ENCODE measurements at regions not wholly inside any gene's neighbourhood (a gene's known extent, or its start where the extent isn't known, plus 50 kb on each side); places are given as distances from the start of the nearest gene placed in this dataset.

GRCh38 chr4:187020676-187021075 lies 297.0 kb upstream of the FAT1 start:
- Histone ChIP-seq H3K27ac (ENCODE audit: insufficient read depth, low read length) (no peak overlapping the region), H2AK5ac (ENCODE audit: low read depth, low read length) (no peak overlapping the region), H2AK9ac (replicated peaks; ENCODE audit: low read depth, low read length, poor library complexity) (no peak overlapping the region), H2BK5ac (ENCODE audit: low read depth, low read length, poor library complexity, severe bottlenecking) (no peak overlapping the region), H3K27me3 (ENCODE audit: control insufficient read depth, insufficient read depth, low read length) (no peaks in the 10 kb centered on the region), H3K4me3 (ENCODE audit: insufficient read depth, low read depth, low read length) (no peak overlapping the region), H3K79me1 (ENCODE audit: low read depth in 1 of 2, low read length in 2 of 2) (no peaks in the 10 kb centered on the region), H2BK15ac (ENCODE audit: low read depth, low read length) (no peak overlapping the region), H3K14ac (replicated peaks; ENCODE audit: low read depth, low read length) (no peak overlapping the region), H4K8ac (ENCODE audit: low read depth in 2 of 2, low read length in 2 of 2) (no peak overlapping the region), H3K23ac (ENCODE audit: low read depth, low read length) (no peak overlapping the region), H3K4me2 (ENCODE audit: low read depth, low read length) (no peak overlapping the region), H4K91ac (ENCODE audit: insufficient read depth, low read depth, low read length) (no peak overlapping the region), H3K9me1 (ENCODE audit: insufficient read depth, low read length) (no peaks in the 10 kb centered on the region), H4K5ac (ENCODE audit: low read depth, low read length) (no peak overlapping the region), H3K4ac (ENCODE audit: low read depth, low read length) (no peak overlapping the region), H2BK20ac (ENCODE audit: low read depth, low read length) (no peak overlapping the region), H4K20me1 (ENCODE audit: insufficient read depth, low read length) (no peaks in the 10 kb centered on the region), H3K9ac (ENCODE audit: low read depth, low read length) (no peak overlapping the region), H3K36me3 (ENCODE audit: control insufficient read depth, insufficient read depth, low read length) (no peaks in the 10 kb centered on the region), H2AFZ (replicated peaks; ENCODE audit: low read length, poor library complexity) (no peak overlapping the region), H2BK120ac (ENCODE audit: low read depth, low read length) (no peak overlapping the region), H3K56ac (ENCODE audit: extremely low read depth, insufficient read depth, low read length) (no peak overlapping the region), H3K4me1 (ENCODE audit: control insufficient read depth, insufficient read depth, low read length) (peaks cover 2% of the 10 kb centered on the region; the same call in 1 of the 2 replicates), H3K18ac (ENCODE audit: low read depth, low read length) (no peak overlapping the region), H3K9me3 (ENCODE audit: control insufficient read depth, insufficient read depth, low read length) (no peaks in the 10 kb centered on the region)
- no CpG with 5 or more reads among the region's 2 CpGs for WGBS, 2 experiments (ENCODE audit: extremely low coverage in 2 of 2, insufficient read length in 1 of 2)
- no peak for TF ChIP-seq ELK1 (IDR thresholded peaks at IDR 0.05; ENCODE audit: borderline replicate concordance, low read depth, low read length)
- TF ChIP-seq MXI1 (IDR thresholded peaks at IDR 0.05; ENCODE audit: borderline replicate concordance, low read depth, low read length): no peak
- no peak for TF ChIP-seq RFX5 (IDR thresholded peaks at IDR 0.05; ENCODE audit: low read depth, low read length)
- TF ChIP-seq NFE2L2 (IDR thresholded peaks at IDR 0.05; ENCODE audit: low read depth, low read length): no peak
- TF ChIP-seq SMC3 (IDR thresholded peaks at IDR 0.05; ENCODE audit: low read depth, low read length): no peak
- no peak for TF ChIP-seq FOS (IDR thresholded peaks at IDR 0.05; ENCODE audit: low read depth, low read length)
- no TSS peak for BruUV-seq (replicated peaks)
- POLR2A ChIA-PET (ENCODE audit: unreplicated experiment): no interaction called here
- intact Hi-C loops (cut with micrococcal nuclease): no loop called here
- no peak for ATAC-seq (ENCODE audit: low read depth)
- no peak for DNase-seq
- dilution Hi-C loops (cut with HindIII; ENCODE audit: low sequenced_read_pairs, unreplicated experiment): no loop called here
- in situ Hi-C loops (cut with MboI; ENCODE audit: low sequenced_read_pairs): no loop called here
- CTCF ChIA-PET: no interaction called here
